Common myeloid progenitor, CD34-positive (primary cell): ENCODE measurements at regions not wholly inside any gene's neighbourhood (a gene's known extent, or its start where the extent isn't known, plus 50 kb on each side); places are given as distances from the start of the nearest gene placed in this dataset.

Experiments
- CTCF ChIA-PET: fragments of 350-600 bp; sonication (Branson Sonifier 250); formaldehyde crosslinking; loops from one replicate; lab custom pipeline; 2021; ENCODE audit warnings: antibody characterized with exemption; lab: Charles Lee
- POLR2A ChIA-PET: fragments of 350-600 bp; sonication (Branson Sonifier 250); formaldehyde crosslinking; loops from one replicate; lab custom pipeline; 2021; ENCODE audit warnings: antibody characterized with exemption; lab: Charles Lee
- DNase-seq, 3 donors: peaks; one replicate each; pipeline versions ENCODE4 v3.0.0 to v3.0.0-alpha.2; 2013
- H3K27ac ChIP-seq, 2 experiments: 1 replicate in 1 of 2; 2 replicates in 1 of 2; pipeline ENCODE4 v1.7.0; 2013; ENCODE audit warnings: inconsistent platforms in 2 of 2, low read length in 2 of 2, mild to moderate bottlenecking in 2 of 2, low read depth in 1 of 2, moderate library complexity in 1 of 2; ENCODE audit not compliant: severe bottlenecking in 2 of 2, insufficient read depth in 1 of 2, poor library complexity in 1 of 2
- H3K27me3 ChIP-seq, 5 experiments: replicated peaks in 2 of 5; 1 replicate in 3 of 5; 2 replicates in 2 of 5; pipeline versions ENCODE4 v1.6.1 to v1.7.0; 2013; ENCODE audit warnings: low read length in 4 of 5, mild to moderate bottlenecking in 2 of 5, moderate library complexity in 2 of 5, inconsistent platforms in 1 of 5; ENCODE audit not compliant: insufficient read depth in 5 of 5, control insufficient read depth in 4 of 5
- H3K36me3 ChIP-seq, 4 experiments: 1 replicate in 2 of 4; 2 replicates in 2 of 4; pipeline versions ENCODE4 v1.6.1 to v1.7.0; 2013; ENCODE audit warnings: low read length in 3 of 4, control low read depth in 1 of 4, mild to moderate bottlenecking in 1 of 4; ENCODE audit not compliant: control insufficient read depth in 4 of 4, insufficient read depth in 4 of 4
- H3K4me1 ChIP-seq, 4 experiments: 1 replicate in 3 of 4; 2 replicates in 1 of 4; pipeline versions ENCODE4 v1.6.1 to v1.7.1; 2013; ENCODE audit warnings: low read length in 3 of 4, mild to moderate bottlenecking in 3 of 4, control low read depth in 1 of 4, inconsistent platforms in 1 of 4, moderate library complexity in 1 of 4; ENCODE audit not compliant: control insufficient read depth in 4 of 4, insufficient read depth in 4 of 4; ENCODE audit errors: control extremely low read depth in 1 of 4
- H3K4me3 ChIP-seq, 7 experiments: 1 replicate in 4 of 7; 2 replicates in 3 of 7; pipeline versions ENCODE4 v1.5.1 to v1.7.0; 2013; ENCODE audit warnings: mild to moderate bottlenecking in 7 of 7, low read length in 6 of 7, moderate library complexity in 6 of 7, inconsistent platforms in 2 of 7, low read depth in 2 of 7, control low read depth in 1 of 7; ENCODE audit not compliant: insufficient read depth in 4 of 7, control insufficient read depth in 1 of 7; ENCODE audit errors: extremely low read depth in 1 of 7
- H3K9me3 ChIP-seq, 5 experiments: 1 replicate in 4 of 5; 2 replicates in 1 of 5; pipeline versions ENCODE4 v1.6.1 to v1.7.1; 2013; ENCODE audit warnings: low read length in 4 of 5, mild to moderate bottlenecking in 2 of 5, inconsistent platforms in 1 of 5, low read depth in 1 of 5, moderate library complexity in 1 of 5; ENCODE audit not compliant: control insufficient read depth in 4 of 5, insufficient read depth in 2 of 5; ENCODE audit errors: control extremely low read depth in 1 of 5
- WGBS: methylation state at CpG from one replicate; pipeline ENCODE4 v1.1.5; 2013; ENCODE audit not compliant: insufficient coverage; 5-methylcytosine and 5-hydroxymethylcytosine counted together

DNA sequence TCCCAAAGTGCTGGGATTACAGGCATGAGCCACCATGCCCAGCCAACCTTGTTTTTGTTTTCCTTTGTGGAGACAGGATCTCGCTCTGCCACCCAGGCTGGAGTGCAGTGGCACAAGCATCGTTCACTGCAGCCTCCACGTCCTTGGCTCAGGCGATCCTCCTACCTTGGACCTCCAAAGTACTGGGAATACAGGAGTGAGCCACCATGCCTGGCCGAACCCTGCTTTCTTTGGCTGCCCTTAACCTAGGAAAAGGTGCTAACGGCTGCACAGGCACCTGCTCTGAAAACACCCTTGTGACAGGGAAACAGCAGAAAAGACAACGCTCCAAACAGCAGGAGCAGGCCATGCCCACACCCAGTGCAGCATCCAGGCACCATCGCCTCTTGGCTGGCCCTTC lies 71.9 kb downstream of the OAT start:
- H3K9me3 ChIP-seq: no peaks in the 10 kb centered on the region
- no peaks in the 10 kb centered on the region for H3K27me3 ChIP-seq
- ChIA-PET CTCF (no interaction called here), POLR2A (no interaction called here)
- H3K27ac ChIP-seq: no peak overlapping the region
- H3K4me3 ChIP-seq: no peak overlapping the region
- DNase-seq: no peak
- no peaks in the 10 kb centered on the region for H3K36me3 ChIP-seq
- 97% methylated on average over 6 of the region's 8 CpGs for WGBS
- peaks cover 0 to under 1% (median 0%) of the 10 kb centered on the region in 4 experiments for H3K4me1 ChIP-seq

DNA sequence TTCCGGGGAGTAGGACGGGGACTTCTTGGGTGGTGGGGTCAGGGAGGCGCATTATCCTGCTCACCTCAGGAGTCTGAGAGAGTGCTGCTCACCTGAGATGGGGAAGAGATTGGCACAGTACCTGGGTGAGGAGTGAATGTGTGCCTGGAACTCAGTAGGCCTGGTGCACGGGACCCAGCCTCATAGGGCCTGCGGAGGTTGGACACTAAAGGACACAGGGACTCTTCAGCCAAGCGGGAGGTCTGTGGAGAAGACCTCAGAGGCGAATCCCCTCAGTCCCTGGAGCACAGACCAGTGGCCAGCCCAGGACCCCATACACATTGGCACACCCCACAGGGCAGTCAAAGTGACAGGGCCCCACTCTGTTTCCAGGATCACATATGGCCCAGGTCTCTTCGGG lies 73.2 kb downstream of the OAT start:
- H3K27me3 ChIP-seq: no peaks in the 10 kb centered on the region
- DNase-seq: no peak
- 93% methylated on average over 5 of the region's 8 CpGs for WGBS
- no peaks in the 10 kb centered on the region for H3K36me3 ChIP-seq
- H3K9me3 ChIP-seq: no peaks in the 10 kb centered on the region
- CTCF ChIA-PET: no interaction called here
- no peak overlapping the region for H3K4me3 ChIP-seq
- H3K4me1 ChIP-seq: peaks cover 0 to 14% (median 12%) of the 10 kb centered on the region in 4 experiments
- POLR2A ChIA-PET: no interaction called here
- no peak overlapping the region for H3K27ac ChIP-seq

DNA sequence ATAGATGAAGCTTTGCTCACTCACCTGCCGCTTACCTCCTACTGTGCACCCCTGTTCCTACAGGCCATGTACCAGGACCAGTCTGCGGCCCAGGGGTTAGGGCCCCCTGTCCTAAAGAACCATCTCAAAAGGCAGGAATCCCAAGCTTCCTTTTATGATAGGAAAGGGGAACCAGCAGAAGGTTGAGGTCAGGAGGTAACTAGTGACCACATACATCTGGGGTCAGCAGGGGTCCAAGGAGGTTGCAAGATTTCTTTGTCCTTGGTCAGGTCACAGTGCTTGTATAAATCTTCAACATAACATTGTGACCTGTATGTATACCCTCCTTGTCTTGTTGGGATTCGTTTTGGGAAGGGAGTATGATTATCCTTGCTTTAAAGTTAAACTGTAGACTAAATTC lies 73.8 kb downstream of the OAT start:
- H3K4me3 ChIP-seq: no peak overlapping the region
- CTCF ChIA-PET: no interaction called here
- no peak for DNase-seq
- WGBS: 100% methylated on average over 1 of the region's 3 CpGs
- H3K27ac ChIP-seq: no peak overlapping the region
- H3K36me3 ChIP-seq: no peaks in the 10 kb centered on the region
- no peaks in the 10 kb centered on the region for H3K9me3 ChIP-seq
- peaks cover 0 to 19% (median 13%) of the 10 kb centered on the region in 4 experiments for H3K4me1 ChIP-seq
- no peaks in the 10 kb centered on the region for H3K27me3 ChIP-seq
- POLR2A ChIA-PET: no interaction called here

DNA sequence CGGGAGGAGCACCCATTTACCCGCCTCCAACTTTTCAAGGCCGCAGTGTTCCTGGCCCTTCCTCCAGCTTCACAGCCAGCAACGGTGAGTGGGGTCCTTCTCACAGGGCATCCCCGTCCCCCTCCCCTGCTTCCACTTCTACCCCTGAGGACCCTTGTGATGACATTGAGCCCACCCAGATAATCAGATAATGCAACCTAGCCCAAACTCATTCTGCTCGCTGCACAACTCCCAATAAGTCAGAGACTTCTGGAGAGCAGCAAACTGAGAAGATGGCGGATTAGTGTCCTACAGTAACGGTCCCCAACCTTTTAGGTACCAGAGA lies 74.5 kb downstream of the OAT start:
- H3K4me1 ChIP-seq: peaks cover 0 to 20% (median 13%) of the 10 kb centered on the region in 4 experiments
- DNase-seq: no peak
- no peaks in the 10 kb centered on the region for H3K9me3 ChIP-seq
- 97% methylated on average over 8 of the region's 8 CpGs for WGBS
- no peak overlapping the region for H3K4me3 ChIP-seq
- H3K27me3 ChIP-seq: no peaks in the 10 kb centered on the region
- H3K27ac ChIP-seq: no peak overlapping the region
- ChIA-PET POLR2A (no interaction called here), CTCF (no interaction called here)
- H3K36me3 ChIP-seq: no peaks in the 10 kb centered on the region

DNA sequence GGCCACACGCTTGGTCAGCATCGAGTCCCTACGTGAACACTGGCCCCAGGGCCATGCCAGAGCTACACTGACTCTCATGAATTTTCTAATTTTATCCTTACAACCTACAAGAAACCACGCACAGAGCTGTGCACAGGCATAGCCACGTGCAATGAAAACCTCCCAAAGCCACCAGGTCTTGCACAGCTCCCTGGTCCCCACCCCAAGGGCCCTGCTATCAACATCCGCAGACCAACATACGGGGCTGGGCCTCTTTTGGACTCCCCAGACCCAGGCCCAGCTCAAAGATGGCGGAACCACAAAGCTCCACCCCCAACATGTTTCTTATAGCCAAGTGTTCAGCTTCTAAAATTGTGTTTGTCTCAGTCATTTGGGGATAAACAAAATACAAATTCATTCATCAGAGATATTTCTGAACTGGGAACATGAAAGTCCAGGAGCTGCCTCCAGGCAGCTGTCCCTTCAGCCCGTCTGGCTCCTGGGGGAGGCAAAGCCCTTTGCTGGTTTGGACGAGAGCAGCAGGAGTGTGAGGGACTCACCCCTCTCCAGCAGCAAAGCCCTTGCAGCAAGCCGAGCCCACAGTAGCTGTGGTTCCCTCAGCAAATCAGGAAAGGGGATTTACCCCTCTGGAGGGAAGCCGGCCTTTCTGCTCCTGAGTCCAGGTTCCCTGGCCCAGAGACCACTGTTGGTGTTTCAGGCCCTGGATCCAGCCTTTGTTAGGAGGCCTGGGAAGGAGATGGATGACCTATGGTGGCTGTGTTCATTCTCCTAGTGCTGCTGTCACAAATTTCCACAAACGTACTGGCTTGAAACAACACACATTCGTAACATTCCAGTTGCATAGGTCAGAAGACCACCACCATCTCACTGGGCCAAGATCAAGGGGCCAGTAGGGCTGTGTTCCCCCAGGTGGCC lies 75.1 kb downstream of the OAT start:
- H3K9me3 ChIP-seq: no peaks in the 10 kb centered on the region
- H3K4me1 ChIP-seq: peaks cover 0 to 20% (median 13%) of the 10 kb centered on the region in 4 experiments
- no peaks in the 10 kb centered on the region for H3K36me3 ChIP-seq
- no peak for DNase-seq
- 97% methylated on average over 11 of the region's 14 CpGs for WGBS
- H3K27ac ChIP-seq: no peak overlapping the region
- POLR2A ChIA-PET: no interaction called here
- H3K4me3 ChIP-seq: no peak overlapping the region
- H3K27me3 ChIP-seq: no peaks in the 10 kb centered on the region
- CTCF ChIA-PET: interaction anchor here (1.0 kb wide), 1 partner anchor 40 kb away, joined by 3 read pairs; no protein-coding TSS in a partner anchor

DNA sequence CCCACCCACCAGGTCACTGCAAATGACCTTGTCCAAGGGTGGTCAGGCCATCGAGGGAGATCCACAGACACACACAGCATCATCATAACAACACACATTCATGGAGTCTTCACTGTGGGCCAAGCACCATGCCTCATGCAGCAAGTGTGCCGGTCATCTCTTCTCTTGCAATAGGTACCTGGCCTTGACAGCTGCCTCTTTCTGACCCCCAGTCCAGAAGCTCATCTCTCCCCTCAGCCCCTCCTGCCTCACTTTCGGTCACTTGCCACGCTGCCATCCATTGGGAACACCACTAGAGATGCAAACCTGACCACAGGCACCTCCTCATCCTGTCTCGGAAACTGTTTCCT lies 75.9 kb downstream of the OAT start:
- Histone ChIP-seq H3K4me1 (peaks cover 0 to 20% (median 13%) of the 10 kb centered on the region in 4 experiments), H3K36me3 (no peaks in the 10 kb centered on the region), H3K9me3 (no peaks in the 10 kb centered on the region), H3K27me3 (no peaks in the 10 kb centered on the region), H3K27ac (no peak overlapping the region), H3K4me3 (no peak overlapping the region)
- ChIA-PET POLR2A (no interaction called here), CTCF (interaction anchor here (1.0 kb wide), 1 partner anchor 41 kb away, joined by 3 read pairs; no protein-coding TSS in a partner anchor)
- no peak for DNase-seq
- WGBS: 96% methylated on average over 5 of the region's 5 CpGs

DNA sequence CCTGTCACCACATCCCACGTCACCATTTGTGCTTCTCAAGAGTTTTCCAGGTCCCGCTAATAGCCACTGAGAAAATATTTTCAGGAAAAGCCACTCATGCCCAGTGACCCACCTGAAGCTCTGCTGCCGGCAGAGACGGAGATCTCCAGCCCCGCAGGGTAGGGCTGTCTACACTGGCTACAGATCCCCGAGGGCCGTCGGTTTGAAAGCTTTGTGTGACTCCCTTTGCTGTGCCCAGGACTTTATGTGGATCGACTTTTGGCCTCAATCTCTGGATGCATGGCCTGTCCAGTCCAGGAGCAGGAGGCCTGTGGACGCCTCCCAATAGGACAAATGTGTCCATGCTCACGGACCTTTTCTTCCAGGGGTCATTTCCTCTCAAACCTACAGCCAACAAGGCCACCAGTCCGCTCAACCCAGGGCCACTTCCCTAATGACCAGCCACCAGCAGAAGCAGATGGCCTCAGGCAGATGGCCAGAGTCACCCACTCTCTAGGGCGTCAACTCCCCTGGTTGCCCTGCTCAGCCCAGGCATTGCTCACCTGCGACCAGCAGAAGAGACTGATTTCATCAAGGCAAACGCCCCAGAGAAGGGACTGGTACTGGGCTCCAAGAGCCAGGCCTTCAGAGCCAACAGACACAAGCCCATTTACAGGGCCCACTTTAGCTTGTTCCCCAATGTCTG lies 76.4 kb downstream of the OAT start:
- H3K27ac ChIP-seq: no peak overlapping the region
- no peak for DNase-seq

More for the DNA sequence above, 76.4 kb downstream of the OAT start:
- POLR2A ChIA-PET: no interaction called here
- H3K27me3 ChIP-seq: no peaks in the 10 kb centered on the region
- no peak overlapping the region for H3K4me3 ChIP-seq
- 97% methylated on average over 14 of the region's 15 CpGs for WGBS
- CTCF ChIA-PET: no interaction called here
- H3K36me3 ChIP-seq: no peaks in the 10 kb centered on the region
- H3K4me1 ChIP-seq: peaks cover 0 to 20% (median 13%) of the 10 kb centered on the region in 4 experiments
- no peaks in the 10 kb centered on the region for H3K9me3 ChIP-seq
